ENCODE measurements at regions not wholly inside any gene's neighbourhood (a gene's known extent, or its start where the extent isn't known, plus 50 kb on each side); places are given as distances from the start of the nearest gene placed in this dataset.

- Mint-ChIP-seq H3K27me3 (ENCODE audit: insufficient read depth, low read depth, poor library complexity) (peaks cover 8% of the 10 kb centered on the region), H3K4me1 (peaks cover 13% of the 10 kb centered on the region), H3K4me3 (no peak overlapping the region), H3K9me3 (no peaks in the 10 kb centered on the region), H3K36me3 (ENCODE audit: low read depth) (no peaks in the 10 kb centered on the region), H3K27ac (no peak overlapping the region)
- Histone ChIP-seq H3F3A (replicated peaks; ENCODE audit: low read depth) (no peaks in the 10 kb centered on the region), H3K4me2 (no peak overlapping the region), H3K4me3 (no peak overlapping the region), H3K27ac (ENCODE audit: low read depth) (no peak overlapping the region), H3K9me2 (ENCODE audit: insufficient read depth) (no peaks in the 10 kb centered on the region), H2AFZ (no peak overlapping the region), H4K20me1 (replicated peaks; ENCODE audit: insufficient read depth) (no peaks in the 10 kb centered on the region), H3K27me3 (ENCODE audit: insufficient read depth) (no peaks in the 10 kb centered on the region), H3K36me3 (ENCODE audit: insufficient read depth) (no peaks in the 10 kb centered on the region), H3K4me1 (ENCODE audit: insufficient read depth) (peaks cover 4% of the 10 kb centered on the region; the same call in 1 of the 2 replicates), H3K79me2 (replicated peaks; ENCODE audit: insufficient read depth) (no peaks in the 10 kb centered on the region)
- TF ChIP-seq ZNF114 (CRISPR knock-in tag; IDR thresholded peaks at IDR 0.05) (no peak), ZNF331 (CRISPR knock-in tag; IDR thresholded peaks at IDR 0.05; ENCODE audit: low read depth) (no peak), CREB1 (CRISPR knock-in tag; IDR thresholded peaks at IDR 0.05; ENCODE audit: low read depth) (no peak), NANOG (IDR thresholded peaks at IDR 0.05; ENCODE audit: borderline replicate concordance) (no peak), CTCF (conservative IDR thresholded peaks at IDR 0.05; ENCODE audit: low read depth in 2 of 2) (no peak), REST (IDR thresholded peaks at IDR 0.05; ENCODE audit: unreplicated experiment) (no peak), POLR2AphosphoS5 (IDR thresholded peaks at IDR 0.05; ENCODE audit: low read depth) (no peak), STAT1 (IDR thresholded peaks at IDR 0.05; ENCODE audit: unreplicated experiment) (no peak), EZH2 (IDR thresholded peaks at IDR 0.05; ENCODE audit: low read depth, unreplicated experiment) (no peak), JUNB (IDR thresholded peaks at IDR 0.05; ENCODE audit: unreplicated experiment) (no peak), ZNF462 (CRISPR knock-in tag; IDR thresholded peaks at IDR 0.05) (no peak), EZH2phosphoT487 (IDR thresholded peaks at IDR 0.05; ENCODE audit: unreplicated experiment) (no peak)
- TF ChIP-seq, protein P1, sequence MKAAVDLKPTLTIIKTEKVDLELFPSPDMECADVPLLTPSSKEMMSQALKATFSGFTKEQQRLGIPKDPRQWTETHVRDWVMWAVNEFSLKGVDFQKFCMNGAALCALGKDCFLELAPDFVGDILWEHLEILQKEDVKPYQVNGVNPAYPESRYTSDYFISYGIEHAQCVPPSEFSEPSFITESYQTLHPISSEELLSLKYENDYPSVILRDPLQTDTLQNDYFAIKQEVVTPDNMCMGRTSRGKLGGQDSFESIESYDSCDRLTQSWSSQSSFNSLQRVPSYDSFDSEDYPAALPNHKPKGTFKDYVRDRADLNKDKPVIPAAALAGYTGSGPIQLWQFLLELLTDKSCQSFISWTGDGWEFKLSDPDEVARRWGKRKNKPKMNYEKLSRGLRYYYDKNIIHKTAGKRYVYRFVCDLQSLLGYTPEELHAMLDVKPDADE (IDR thresholded peaks at IDR 0.05) = no peak
- no peak for DNase-seq (ENCODE audit: low spot score)
- ATAC-seq = no peak
Measured at GRCh38 chr7:156466272-156466671, 174.3 kb upstream of the RNF32 start.

Data from GM23338 (cell line).